K562 (cell line): ENCODE measurements at regions not wholly inside any gene's neighbourhood (a gene's known extent, or its start where the extent isn't known, plus 50 kb on each side); places are given as distances from the start of the nearest gene placed in this dataset.

Experiments
- ATAC-seq: fragments of 200-7000 bp; cut with Tn5 transposase; 3 replicates; pipeline ENCODE4 v1.9.1; 2020; ENCODE audit warnings: moderate library complexity
- BruUV-seq: library from RNA; stranded (reverse); fragments of 400-500 nt; replicated peaks from 2 replicates; lab custom pipeline; 2021; lab: Mats Ljungman, UMichigan
- CTCF ChIA-PET: fragments of 300-600 bp; formaldehyde crosslinking; extraction: SDS; loops from one replicate; lab custom pipeline; 2021; ENCODE audit warnings: low intra/inter-chr PET ratio; lab: Yijun Ruan, JAX
- POLR2A ChIA-PET: fragments of 300-600, 350-650 bp; sonication (Branson Sonifier 250); formaldehyde crosslinking; extraction: SDS; loops from one replicate; lab custom pipeline; 2021; ENCODE audit warnings: antibody characterized with exemption, inconsistent platforms; lab: Yijun Ruan, JAX
- DNase-seq, 4 experiments: peaks; one replicate each; pipeline versions ENCODE4 v3.0.0 to v3.0.0-alpha.2; 2011 to 2018; ENCODE audit warnings: low spot score in 3 of 4, mixed read lengths in 3 of 4; ENCODE audit errors: extremely low read depth in 1 of 4
- FAIRE-seq: peaks from 2 replicates; lab custom pipeline; 2011; peaks lifted over from hg19 to GRCh38; lab: Jason Lieb, UNC
- H2AFZ ChIP-seq: 2 replicates; pipeline ENCODE4 v1.6.0; 2011; ENCODE audit warnings: low read depth, low read length, control low read depth, inconsistent platforms
- H3K27ac ChIP-seq: fragments of 200-600 bp; 3 replicates; pipeline ENCODE4 v1.8.0; 2011; ENCODE audit warnings: low read depth, mild to moderate bottlenecking, control low read depth, inconsistent platforms, low read length, moderate library complexity, mixed read lengths; ENCODE audit errors: extremely low read depth
- H3K27me3 ChIP-seq, 2 experiments: fragments of 300-600 bp in 1 of 2; 2 replicates in 1 of 2; 3 replicates in 1 of 2; pipeline versions ENCODE4 v1.6.0 to v1.8.0; 2011; ENCODE audit warnings: inconsistent platforms in 2 of 2, low read length in 2 of 2, mild to moderate bottlenecking in 1 of 2, mixed read lengths in 1 of 2, moderate library complexity in 1 of 2; ENCODE audit not compliant: control insufficient read depth in 2 of 2, insufficient read depth in 2 of 2
- H3K36me3 ChIP-seq: fragments of 300-600 bp; 3 replicates; pipeline ENCODE4 v1.8.0; 2011; ENCODE audit warnings: mild to moderate bottlenecking, low read length, inconsistent platforms; ENCODE audit not compliant: control insufficient read depth, insufficient read depth
- H3K4me1 ChIP-seq, 2 experiments: fragments of 200-600 bp in 1 of 2; replicated peaks in 1 of 2; 2 replicates in 1 of 2; 3 replicates in 1 of 2; pipeline versions ENCODE4 v1.5.1 to v1.8.0; 2011; ENCODE audit warnings: inconsistent platforms in 2 of 2, low read length in 2 of 2, mild to moderate bottlenecking in 1 of 2, mixed read lengths in 1 of 2, moderate library complexity in 1 of 2; ENCODE audit not compliant: control insufficient read depth in 2 of 2, insufficient read depth in 2 of 2
- H3K4me2 ChIP-seq: 2 replicates; pipeline ENCODE4 v1.6.1; 2011; ENCODE audit warnings: low read length, control low read depth, inconsistent platforms, mixed read lengths; ENCODE audit not compliant: insufficient read depth
- H3K4me3 ChIP-seq: fragments of 200-600 bp; sonication (generic), shearing (Covaris generic); 2 replicates; pipeline ENCODE4 v1.5.1; 2016; ENCODE audit warnings: control low read depth, inconsistent platforms
- H3K79me2 ChIP-seq: fragments of 200-600 bp; 3 replicates; pipeline ENCODE4 v1.8.0; 2011; ENCODE audit warnings: low read length, inconsistent platforms; ENCODE audit not compliant: control insufficient read depth, insufficient read depth
- H3K9ac ChIP-seq, 2 experiments: 2 replicates each; pipeline versions ENCODE4 v1.6.0 to v1.6.1; 2011; ENCODE audit warnings: low read depth in 2 of 2, low read length in 2 of 2, control low read depth in 1 of 2, inconsistent platforms in 1 of 2, mild to moderate bottlenecking in 1 of 2, mixed read lengths in 1 of 2; ENCODE audit not compliant: insufficient read depth in 1 of 2
- H3K9me1 ChIP-seq: one replicate; pipeline ENCODE4 v1.6.0; 2011; ENCODE audit warnings: inconsistent platforms, mild to moderate bottlenecking, low read length, moderate library complexity; ENCODE audit not compliant: control insufficient read depth, insufficient read depth
- H3K9me3 ChIP-seq: replicated peaks from 2 replicates; pipeline ENCODE4 v1.5.1; 2011; ENCODE audit warnings: low read depth, low read length, inconsistent platforms; ENCODE audit not compliant: control insufficient read depth, insufficient read depth
- H4K20me1 ChIP-seq: replicated peaks from 2 replicates; pipeline ENCODE4 v1.6.1; 2011; ENCODE audit warnings: low read length, inconsistent platforms, mixed read lengths; ENCODE audit not compliant: control insufficient read depth, insufficient read depth
- AFF4 ChIP-seq: sonication (generic); formaldehyde crosslinking; IDR thresholded peaks from 2 replicates; pipeline ENCODE4 v1.8.0; 2023; ENCODE audit warnings: mild to moderate bottlenecking, missing genetic modification reagents
- CBX5 ChIP-seq: IDR thresholded peaks from 2 replicates; pipeline ENCODE4 v1.6.1; 2014; ENCODE audit warnings: low read depth, borderline replicate concordance
- CCAR2 ChIP-seq: fragments of 200-400 bp; formaldehyde crosslinking; IDR thresholded peaks from 2 replicates; pipeline ENCODE4 v1.6.1; 2017; ENCODE audit warnings: mild to moderate bottlenecking, low read depth, low read length
- DDX20 ChIP-seq: fragments of 450-650 bp; IDR thresholded peaks from 2 replicates; pipeline ENCODE4 v1.6.1; 2016; ENCODE audit warnings: missing genetic modification characterization, low read depth, mild to moderate bottlenecking, missing compliant biosample characterization, moderate library complexity
- FOXA1 ChIP-seq: fragments of 450-650 bp; IDR thresholded peaks from 2 replicates; pipeline ENCODE4 v1.6.1; 2016; ENCODE audit warnings: mild to moderate bottlenecking, borderline replicate concordance
- HNRNPUL1 ChIP-seq: fragments of 200-400 bp; formaldehyde crosslinking; IDR thresholded peaks from 2 replicates; pipeline ENCODE4 v1.6.1; 2017; ENCODE audit warnings: low read length
- IFI16 ChIP-seq: fragments of 250-450 bp; sonication (Bioruptor Pico); IDR thresholded peaks from 2 replicates; pipeline ENCODE4 v2.1.2; 2022; ENCODE audit warnings: mild to moderate bottlenecking, inconsistent platforms
- L3MBTL2 ChIP-seq: fragments of 450-650 bp; IDR thresholded peaks from 2 replicates; pipeline ENCODE4 v1.6.1; 2016; ENCODE audit warnings: mild to moderate bottlenecking, moderate library complexity
- NEUROD1 ChIP-seq: fragments of 150-350 bp; IDR thresholded peaks from 2 replicates; pipeline ENCODE4 v1.6.1; 2014; ENCODE audit warnings: borderline replicate concordance, low read length, low read depth; ENCODE audit not compliant: partially characterized antibody
- NR2C1 ChIP-seq, 2 experiments: fragments of 450-650 bp; IDR thresholded peaks; 2 replicates each; pipeline ENCODE4 v1.6.1; 2017; ENCODE audit warnings: mild to moderate bottlenecking in 2 of 2, antibody characterized with exemption in 1 of 2, inconsistent platforms in 1 of 2, missing compliant biosample characterization in 1 of 2, missing genetic modification characterization in 1 of 2
- RBM34 ChIP-seq: fragments of 200-400 bp; formaldehyde crosslinking; IDR thresholded peaks from 2 replicates; pipeline ENCODE4 v1.6.1; 2018; ENCODE audit warnings: low read length, borderline replicate concordance; ENCODE audit not compliant: insufficient read depth
- SRSF9 ChIP-seq: fragments of 200-400 bp; formaldehyde crosslinking; IDR thresholded peaks from 2 replicates; pipeline ENCODE4 v1.6.1; 2017; ENCODE audit warnings: low read depth, low read length, borderline replicate concordance
- TRIM24 ChIP-seq, 2 experiments: fragments of 450-650 bp; IDR thresholded peaks; 2 replicates each; pipeline ENCODE4 v1.6.1; 2016
- ZBTB5 ChIP-seq: fragments of 450-650 bp; IDR thresholded peaks from 2 replicates; pipeline ENCODE4 v1.6.1; 2017; ENCODE audit warnings: antibody characterized with exemption
- WGBS: fragments of 100-300 bp; shearing (Covaris generic); methylation state at CpG from one replicate; pipeline ENCODE4 v1.1.6; 2016; ENCODE audit warnings: low coverage, mixed read lengths; ENCODE audit not compliant: insufficient coverage; ENCODE audit errors: missing lambda C conversion rate; 5-methylcytosine and 5-hydroxymethylcytosine counted together
- in situ Hi-C: fragments of 300-500 bp; cut with MboI; formaldehyde crosslinking; loops from 4 replicates; pipeline ENCODE4 v1.15.0; 2018; ENCODE audit warnings: inconsistent platforms, mixed read lengths
- intact Hi-C: fragments of 100-400 bp; cut with micrococcal nuclease; formaldehyde crosslinking; loops from 2 replicates; pipeline ENCODE4 v1.14.2; 2022

DNA sequence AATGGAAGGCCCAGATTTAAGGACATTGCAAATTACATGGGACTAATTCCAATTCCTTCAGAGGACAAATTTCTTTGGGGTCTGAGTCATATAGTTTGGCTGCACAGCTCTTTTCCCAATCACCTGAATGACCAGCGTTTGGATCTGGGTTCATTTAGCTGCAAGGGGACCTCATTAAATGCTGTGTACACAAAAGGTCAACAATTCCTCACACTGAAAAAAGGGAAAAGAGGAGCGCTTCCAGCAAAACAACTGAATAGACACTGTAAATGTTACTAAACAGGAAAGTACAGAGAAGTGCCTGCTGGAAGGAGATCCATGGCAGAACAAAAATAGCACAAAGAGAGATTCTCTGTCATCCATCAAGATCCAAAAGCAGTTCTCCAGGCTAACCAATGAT lies 356.0 kb upstream of the LMCD1 start:
- no TSS peak for BruUV-seq
- H3K36me3 ChIP-seq: no peaks in the 10 kb centered on the region
- ChIA-PET POLR2A (no interaction called here), CTCF (no interaction called here)
- no peak overlapping the region for H3K9ac ChIP-seq
- no peak overlapping the region for H3K4me2 ChIP-seq
- H2AFZ ChIP-seq: no peak overlapping the region
- no peaks in the 10 kb centered on the region for H3K4me1 ChIP-seq
- no peaks in the 10 kb centered on the region for H3K27me3 ChIP-seq
- no peaks in the 10 kb centered on the region for H3K79me2 ChIP-seq
- no peaks in the 10 kb centered on the region for H3K9me1 ChIP-seq
- 0% methylated on average over 2 of the region's 2 CpGs for WGBS
- intact Hi-C loops: no loop called here
- FAIRE-seq (no peak), DNase-seq (no peak), ATAC-seq (no peak)
- in situ Hi-C loops: no loop called here
- no peaks in the 10 kb centered on the region for H4K20me1 ChIP-seq
- H3K4me3 ChIP-seq: no peak overlapping the region
- H3K9me3 ChIP-seq: no peaks in the 10 kb centered on the region
- no peak overlapping the region for H3K27ac ChIP-seq
- TF ChIP-seq RBM34 (no peak), IFI16 (CRISPR knock-in tag) (no peak), HNRNPUL1 (no peak), ZBTB5 (no peak), DDX20 (tag) (no peak), SRSF9 (no peak), FOXA1 (no peak), NR2C1 (IDR thresholded peaks at IDR 0.05) (no peak), NR2C1 (tag; IDR thresholded peaks at IDR 0.05) (no peak), L3MBTL2 (no peak), CCAR2 (no peak), TRIM24 (IDR thresholded peaks at IDR 0.05) (no peak), CBX5 (no peak), AFF4 (CRISPR knock-in tag) (no peak), NEUROD1 (no peak)
